ENCODE measurements at regions not wholly inside any gene's neighbourhood (a gene's known extent, or its start where the extent isn't known, plus 50 kb on each side); places are given as distances from the start of the nearest gene placed in this dataset.

DNA sequence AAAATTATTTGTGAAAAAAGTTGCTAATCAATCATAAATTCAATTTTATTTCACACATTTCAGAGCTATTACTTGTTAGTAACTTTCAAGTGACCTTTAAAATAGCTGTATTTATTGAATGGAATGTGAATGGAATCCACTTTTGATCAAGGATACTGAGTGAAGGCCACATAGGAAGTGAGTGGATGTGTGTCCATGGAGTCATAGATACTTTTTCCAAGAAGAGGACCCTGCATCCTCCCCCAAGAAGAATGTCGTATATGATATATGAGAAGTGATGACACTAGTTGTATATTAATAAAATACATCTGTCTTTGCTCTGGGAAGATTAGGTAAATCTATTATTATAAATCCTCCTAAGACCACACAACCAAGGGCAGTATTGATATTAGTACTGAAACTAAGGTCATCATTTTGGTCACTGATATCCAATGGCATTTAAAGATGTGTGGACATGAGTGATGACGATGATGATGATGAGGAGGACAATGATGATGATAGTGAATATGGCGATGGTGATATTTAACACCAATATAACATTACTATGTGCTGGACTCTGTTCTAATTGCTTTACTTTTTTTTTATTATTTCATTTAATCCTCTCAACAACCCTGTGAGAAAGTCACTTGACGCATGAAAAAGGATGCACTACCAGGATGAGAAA is 493.0 kb upstream of the NR2F2 start:
- Histone ChIP-seq H3K9ac (no peak overlapping the region), H3K36me3 (no peaks in the 10 kb centered on the region), H4K20me1 (peaks cover 12% of the 10 kb centered on the region; the same call in 1 of the 2 replicates), H3K27me3 (peaks cover 36% of the 10 kb centered on the region), H3K9me3 (no peaks in the 10 kb centered on the region), H3K4me3 (no peak overlapping the region), H3K4me2 (no peak overlapping the region), H3K4me1 (peaks cover 4% of the 10 kb centered on the region), H3K27ac (no peak overlapping the region)
- TF ChIP-seq Cebpa-rat (IDR thresholded peaks at IDR 0.05) = no peak

- TF ChIP-seq Cebpa-rat (IDR thresholded peaks at IDR 0.05) = no peak
- Histone ChIP-seq H3K27ac (no peak overlapping the region), H3K36me3 (no peaks in the 10 kb centered on the region), H3K9ac (no peak overlapping the region), H3K4me2 (no peak overlapping the region), H3K4me3 (no peak overlapping the region), H3K9me3 (no peaks in the 10 kb centered on the region), H3K27me3 (peaks cover 51% of the 10 kb centered on the region), H3K4me1 (peaks cover 17% of the 10 kb centered on the region), H4K20me1 (peaks cover 29% of the 10 kb centered on the region; the same call in 1 of the 2 replicates)
These were observed 491.1 kb upstream of the NR2F2 start for GRCh38 chr15:95839367-95839782.

- no peaks in the 10 kb centered on the region for H3K36me3 ChIP-seq
- no peak overlapping the region for H3K4me2 ChIP-seq
- peaks cover 56% of the 10 kb centered on the region for H3K27me3 ChIP-seq
- H3K27ac ChIP-seq = no peak overlapping the region
- H3K9me3 ChIP-seq = no peaks in the 10 kb centered on the region
- no peak overlapping the region for H3K9ac ChIP-seq
- H4K20me1 ChIP-seq = peaks cover 29% of the 10 kb centered on the region; the same call in 1 of the 2 replicates
- no peak overlapping the region for H3K4me3 ChIP-seq
- TF ChIP-seq Cebpa-rat (IDR thresholded peaks at IDR 0.05) = no peak
- peaks cover 17% of the 10 kb centered on the region for H3K4me1 ChIP-seq
These were observed 490.5 kb upstream of the NR2F2 start for GRCh38 chr15:95840004-95840403.

- no peak overlapping the region for H3K9ac ChIP-seq
- H3K9me3 ChIP-seq = no peaks in the 10 kb centered on the region
- no peak overlapping the region for H3K4me2 ChIP-seq
- no peak overlapping the region for H3K4me3 ChIP-seq
- no peaks in the 10 kb centered on the region for H3K36me3 ChIP-seq
- no peak overlapping the region for H3K27ac ChIP-seq
- H4K20me1 ChIP-seq = peaks cover 36% of the 10 kb centered on the region; the same call in 1 of the 2 replicates
- H3K27me3 ChIP-seq = peaks cover 65% of the 10 kb centered on the region
- TF ChIP-seq Cebpa-rat (IDR thresholded peaks at IDR 0.05) = no peak
- peaks cover 17% of the 10 kb centered on the region for H3K4me1 ChIP-seq
These were observed 489.6 kb upstream of the NR2F2 start for GRCh38 chr15:95840855-95841254.

DNA sequence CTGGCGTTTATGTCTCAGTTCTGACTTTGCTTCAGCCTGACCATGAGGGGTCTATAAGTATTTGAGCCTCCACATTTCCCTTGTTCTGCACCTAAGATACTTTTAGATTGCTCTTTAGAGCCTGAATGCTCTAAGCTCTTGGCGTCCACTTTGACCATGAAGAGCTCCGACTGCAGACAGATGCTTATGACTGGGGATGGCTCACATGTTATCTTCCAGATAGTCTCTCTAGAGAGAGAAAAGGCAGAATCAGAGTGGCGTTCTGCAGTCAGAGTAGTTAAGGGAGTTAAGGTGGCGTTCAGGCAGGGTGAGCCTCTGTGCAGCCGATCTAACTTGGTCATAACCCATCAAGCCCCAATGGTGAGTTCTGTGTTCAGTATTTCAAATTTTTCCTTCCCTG is 487.9 kb upstream of the NR2F2 start:
- Histone ChIP-seq H4K20me1 (peaks cover 39% of the 10 kb centered on the region; the same call in 1 of the 2 replicates), H3K9me3 (no peaks in the 10 kb centered on the region), H3K27me3 (peaks cover 76% of the 10 kb centered on the region), H3K4me1 (peaks cover 17% of the 10 kb centered on the region), H3K4me3 (no peak overlapping the region), H3K36me3 (no peaks in the 10 kb centered on the region), H3K4me2 (peak overlapping the region; percentile 57), H3K27ac (no peak overlapping the region), H3K9ac (no peak overlapping the region)
- TF ChIP-seq Cebpa-rat (IDR thresholded peaks at IDR 0.05) = no peak

- Histone ChIP-seq H3K9ac (no peak overlapping the region), H3K4me3 (no peak overlapping the region), H3K27me3 (peaks cover 74% of the 10 kb centered on the region), H3K9me3 (no peaks in the 10 kb centered on the region), H4K20me1 (peaks cover 39% of the 10 kb centered on the region; the same call in 1 of the 2 replicates), H3K27ac (no peak overlapping the region), H3K4me2 (peak overlapping the region; percentile 57), H3K36me3 (no peaks in the 10 kb centered on the region), H3K4me1 (peaks cover 17% of the 10 kb centered on the region)
- no peak for TF ChIP-seq Cebpa-rat (IDR thresholded peaks at IDR 0.05)
These were observed 487.1 kb upstream of the NR2F2 start for GRCh38 chr15:95843241-95843910.

- H3K27me3 ChIP-seq = peaks cover 50% of the 10 kb centered on the region
- no peak overlapping the region for H3K4me2 ChIP-seq
- no peak overlapping the region for H3K27ac ChIP-seq
- peaks cover 17% of the 10 kb centered on the region for H3K4me1 ChIP-seq
- no peak for TF ChIP-seq Cebpa-rat (IDR thresholded peaks at IDR 0.05)
- no peaks in the 10 kb centered on the region for H3K36me3 ChIP-seq
- H4K20me1 ChIP-seq = peaks cover 33% of the 10 kb centered on the region; the same call in 1 of the 2 replicates
- H3K9me3 ChIP-seq = no peaks in the 10 kb centered on the region
- no peak overlapping the region for H3K4me3 ChIP-seq
- no peak overlapping the region for H3K9ac ChIP-seq
These were observed 484.5 kb upstream of the NR2F2 start for GRCh38 chr15:95845862-95846515.

DNA sequence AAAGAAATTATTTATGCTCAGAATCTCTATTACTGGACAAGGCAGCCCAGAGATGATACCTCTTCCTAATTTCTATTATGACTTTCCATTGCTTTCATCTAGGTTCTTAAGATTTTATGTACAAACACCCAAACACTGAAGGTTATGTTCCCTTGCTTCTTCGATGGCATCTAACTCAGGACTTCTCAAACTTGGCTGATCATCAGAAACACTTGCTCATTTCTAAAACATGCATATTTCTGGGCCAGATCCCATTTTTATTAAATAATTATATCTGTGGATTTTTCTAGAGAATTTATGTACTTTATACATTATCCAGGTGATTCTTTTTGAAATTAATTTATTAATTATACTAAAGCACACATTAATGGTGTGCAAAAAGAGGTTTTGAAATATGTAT is 482.4 kb upstream of the NR2F2 start:
- Histone ChIP-seq H3K27ac (no peak overlapping the region), H3K36me3 (no peaks in the 10 kb centered on the region), H3K9me3 (no peaks in the 10 kb centered on the region), H3K9ac (no peak overlapping the region), H3K4me1 (peaks cover 6% of the 10 kb centered on the region), H3K27me3 (peaks cover 36% of the 10 kb centered on the region), H4K20me1 (peaks cover 20% of the 10 kb centered on the region; the same call in 1 of the 2 replicates), H3K4me3 (no peak overlapping the region), H3K4me2 (no peak overlapping the region)
- no peak for TF ChIP-seq Cebpa-rat (IDR thresholded peaks at IDR 0.05)

DNA sequence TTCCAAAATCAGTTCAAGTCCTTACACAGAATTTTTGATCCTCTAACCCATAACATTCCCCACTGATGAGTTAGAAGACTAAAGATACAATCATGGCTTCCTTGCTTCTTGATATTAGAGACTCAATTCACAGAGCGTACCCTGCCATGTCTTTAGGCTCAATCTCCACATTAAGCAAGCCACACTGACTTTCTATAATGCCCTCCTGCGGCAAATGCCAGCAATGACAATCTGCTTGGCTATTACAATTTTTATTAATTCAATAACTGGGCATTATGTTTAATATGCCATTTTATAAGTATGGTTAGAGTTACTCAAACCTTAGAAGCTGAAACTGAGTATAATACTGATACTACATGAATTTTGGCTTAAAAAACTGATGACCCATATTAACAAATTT is 479.7 kb upstream of the NR2F2 start:
- no peak overlapping the region for H3K4me2 ChIP-seq
- no peaks in the 10 kb centered on the region for H3K36me3 ChIP-seq
- H3K4me3 ChIP-seq = no peak overlapping the region
- TF ChIP-seq Cebpa-rat (IDR thresholded peaks at IDR 0.05) = no peak
- no peaks in the 10 kb centered on the region for H3K4me1 ChIP-seq
- no peak overlapping the region for H3K27ac ChIP-seq
- H3K9ac ChIP-seq = no peak overlapping the region
- peaks cover 11% of the 10 kb centered on the region for H3K27me3 ChIP-seq
- peaks cover 4% of the 10 kb centered on the region; the same call in 1 of the 2 replicates for H4K20me1 ChIP-seq
- H3K9me3 ChIP-seq = no peaks in the 10 kb centered on the region

- Histone ChIP-seq H3K27me3 (no peaks in the 10 kb centered on the region; the same call in 1 of the 2 replicates), H3K4me1 (no peaks in the 10 kb centered on the region), H3K4me2 (no peak overlapping the region), H3K36me3 (no peaks in the 10 kb centered on the region), H3K9me3 (no peaks in the 10 kb centered on the region), H3K9ac (no peak overlapping the region), H4K20me1 (no peaks in the 10 kb centered on the region), H3K4me3 (no peak overlapping the region), H3K27ac (no peak overlapping the region)
- no peak for TF ChIP-seq Cebpa-rat (IDR thresholded peaks at IDR 0.05)
These were observed 477.1 kb upstream of the NR2F2 start for GRCh38 chr15:95853350-95853749.

All from BLaER1 (cell line).